GM21717 (cell line): ENCODE measurements at regions not wholly inside any gene's neighbourhood (a gene's known extent, or its start where the extent isn't known, plus 50 kb on each side); places are given as distances from the start of the nearest gene placed in this dataset.

Source experiments
- ATAC-seq: cut with Tn5 transposase; IDR thresholded peaks from one replicate; pipeline ENCODE4 v1.9.1; 2021; ENCODE audit warnings: mild to moderate bottlenecking, moderate library complexity; ENCODE audit not compliant: unreplicated experiment

DNA sequence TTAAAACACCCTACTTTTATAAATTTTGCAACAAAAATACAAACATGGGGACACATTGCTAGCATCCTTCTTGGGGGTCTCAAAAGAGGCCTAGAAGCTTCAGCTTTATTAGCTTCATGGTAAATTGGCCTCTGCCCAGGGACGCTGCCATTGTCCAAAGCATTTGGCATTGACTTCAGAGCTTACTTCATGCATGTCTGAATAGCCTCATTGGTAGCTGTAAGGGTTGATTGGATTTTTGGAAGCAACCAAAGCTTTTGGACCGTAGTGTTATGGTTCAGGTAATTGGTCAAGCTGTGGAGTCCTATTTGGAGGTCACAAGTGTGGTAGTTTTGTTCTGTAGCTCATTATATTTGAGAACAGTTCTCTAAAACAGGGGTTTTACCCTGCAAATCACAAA, 411.7 kb upstream of the SLC24A2 start:
- no peak for ATAC-seq

DNA sequence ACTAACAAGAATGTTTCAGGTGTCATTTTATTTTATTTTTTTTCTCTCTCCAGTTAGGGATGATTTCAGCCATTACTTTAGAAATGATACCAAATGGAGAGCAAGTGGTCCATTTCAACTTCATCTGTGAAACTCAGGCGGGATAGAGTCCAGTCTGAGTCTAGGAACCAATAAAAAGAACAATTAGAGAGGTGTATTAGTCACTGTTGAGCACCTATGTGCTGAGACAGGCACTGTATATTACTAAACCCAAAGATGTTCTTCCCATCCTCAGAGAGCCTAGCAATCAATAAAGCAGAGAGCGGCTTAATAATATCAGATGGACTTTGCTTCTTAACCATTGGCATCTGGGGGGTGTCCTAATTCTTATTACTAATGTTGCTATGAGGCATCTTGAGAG, 410.3 kb upstream of the SLC24A2 start:
- no peak for ATAC-seq

DNA sequence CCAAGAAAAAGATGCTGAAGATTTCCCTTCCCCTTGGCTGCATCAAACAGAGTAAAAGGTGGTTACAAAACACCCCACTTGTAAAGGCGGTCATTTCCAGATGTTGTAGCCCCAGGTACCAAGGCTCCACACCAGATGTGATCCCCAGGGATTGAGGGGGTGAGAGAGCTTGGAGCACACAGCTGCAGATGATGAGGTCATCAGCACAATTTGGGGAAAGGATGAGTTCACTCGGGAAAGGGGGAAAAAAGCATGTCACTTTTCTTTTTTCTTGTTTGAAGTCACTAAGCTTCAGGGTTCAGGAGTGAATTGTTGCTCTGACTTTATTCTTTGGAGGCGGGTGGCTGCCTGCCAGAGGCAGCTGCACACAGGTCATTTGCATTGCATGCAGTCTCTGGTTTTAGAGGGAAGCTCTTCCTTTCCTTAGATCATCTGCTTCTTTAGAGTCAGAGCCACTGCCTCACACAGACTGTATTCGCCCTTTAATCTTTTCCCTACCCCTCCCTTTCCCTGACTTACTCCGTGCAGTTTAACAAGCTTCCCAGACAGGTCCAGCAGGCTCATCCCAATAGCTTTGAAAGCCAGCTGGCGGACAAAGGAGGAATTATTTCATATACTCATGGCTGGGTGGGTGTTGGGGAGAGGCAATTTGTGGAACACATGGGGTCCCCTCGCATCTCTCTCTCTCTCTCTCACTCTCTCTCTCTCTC, 409.3 kb upstream of the SLC24A2 start:
- ATAC-seq, result no peak

- ATAC-seq, result no peak
Measured at GRCh38 chr9:20191228-20191840, 402.5 kb upstream of the SLC24A2 start.

DNA sequence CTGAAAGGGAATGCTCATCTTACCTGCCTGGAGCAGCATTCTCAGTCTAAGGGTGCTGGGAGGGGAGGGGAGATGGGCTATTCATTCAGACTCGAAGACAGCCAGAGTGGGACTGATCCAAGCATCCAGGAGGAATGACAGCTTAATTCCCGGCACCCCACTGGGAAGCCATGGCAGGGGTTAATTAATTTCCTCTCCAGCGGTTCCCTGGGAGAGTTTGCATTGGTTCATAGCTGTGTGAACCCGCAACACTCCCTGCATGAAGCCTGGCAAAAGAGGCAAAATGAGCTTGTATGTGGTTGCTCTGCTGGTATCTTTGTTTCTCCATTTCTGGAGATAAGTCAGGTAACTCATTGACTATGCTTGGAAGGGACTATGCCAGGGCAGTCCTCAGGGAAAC, 401.0 kb upstream of the SLC24A2 start:
- no peak for ATAC-seq

DNA sequence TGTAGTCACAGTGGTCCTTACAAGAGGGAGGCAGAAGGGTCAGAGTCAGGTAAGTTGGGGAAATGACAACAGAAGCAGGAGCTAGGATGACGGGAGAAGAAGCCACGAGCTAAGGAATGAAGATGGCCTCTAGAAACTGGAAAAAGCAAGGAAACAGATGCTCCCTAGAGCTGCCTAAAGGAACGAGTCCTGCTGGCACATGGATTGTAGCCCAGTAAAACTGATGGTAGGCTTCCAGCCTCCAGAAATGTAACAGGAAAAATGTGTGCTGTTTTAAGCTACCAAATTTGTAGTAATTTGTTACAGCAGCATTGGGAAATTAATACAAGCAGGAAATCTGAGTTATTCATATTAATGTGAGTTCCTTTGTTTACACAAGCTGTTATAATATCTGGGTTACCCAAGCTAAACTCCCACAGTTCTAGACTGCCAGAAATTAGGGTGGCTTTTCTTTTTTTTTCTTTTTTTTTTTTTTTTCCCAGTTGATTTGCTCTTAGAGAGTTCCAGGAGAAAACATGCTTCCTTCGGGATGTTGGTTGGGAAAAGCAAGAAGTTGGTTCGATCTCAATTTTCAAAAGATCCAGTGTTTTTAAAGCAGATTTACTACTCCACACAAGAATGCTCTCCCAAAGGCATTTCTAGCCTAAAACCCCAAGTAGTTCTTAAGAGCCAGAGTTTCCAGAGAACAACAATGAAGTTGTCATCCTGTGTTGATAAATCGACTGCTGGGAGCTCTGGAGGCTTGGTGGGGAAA, 400.0 kb upstream of the SLC24A2 start:
- ATAC-seq, result no peak

- ATAC-seq, result no peak
Measured at GRCh38 chr9:20187318-20187717, 398.5 kb upstream of the SLC24A2 start.

- no peak for ATAC-seq
Measured at GRCh38 chr9:20186823-20187222, 398.0 kb upstream of the SLC24A2 start.

- ATAC-seq, result no peak
Measured at GRCh38 chr9:20186231-20186630, 397.4 kb upstream of the SLC24A2 start.

DNA sequence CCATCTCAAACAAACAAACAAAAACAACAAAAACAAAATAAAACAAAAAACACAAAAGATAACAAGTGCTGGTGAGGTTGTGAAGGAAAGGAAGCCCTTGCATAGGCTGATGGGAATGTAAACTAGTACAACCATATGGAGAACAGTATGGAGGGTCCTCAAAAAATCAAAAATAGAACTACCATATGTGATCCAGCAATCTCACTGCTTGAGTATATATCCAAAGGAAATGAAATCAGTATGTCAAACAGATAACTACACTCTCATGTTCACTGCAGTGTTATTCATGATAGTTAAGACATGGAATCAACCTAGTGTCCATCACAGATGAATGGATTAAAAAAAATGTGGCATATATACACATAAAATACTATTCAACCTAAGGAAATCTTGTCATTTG, 395.7 kb upstream of the SLC24A2 start:
- ATAC-seq, result no peak

GRCh38 chr9:20178679-20179078, 389.8 kb upstream of the SLC24A2 start:
- no peak for ATAC-seq

GRCh38 chr9:20178197-20178596, 389.4 kb upstream of the SLC24A2 start:
- ATAC-seq, result no peak

DNA sequence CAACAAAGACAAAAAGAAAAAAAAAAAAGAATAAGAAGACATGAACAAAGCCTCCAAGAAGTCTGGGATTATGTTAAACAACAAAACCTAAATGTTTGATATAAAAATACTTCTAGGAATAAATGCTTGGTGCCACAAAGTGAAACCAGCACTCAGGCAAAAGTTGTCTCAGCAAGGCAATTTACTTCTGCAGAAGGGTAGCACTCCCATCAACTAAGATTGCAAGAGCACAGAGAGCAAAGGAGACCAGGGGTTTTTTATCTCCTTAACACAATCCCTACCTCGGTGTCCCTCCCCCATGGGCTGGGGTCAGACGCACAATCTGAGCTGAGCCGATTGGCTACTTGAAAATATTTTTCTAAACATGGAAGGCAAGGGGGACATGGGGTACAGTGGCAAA, 381.3 kb upstream of the SLC24A2 start:
- no peak for ATAC-seq

- no peak for ATAC-seq
Measured at GRCh38 chr9:20152151-20152725, 363.4 kb upstream of the SLC24A2 start.

DNA sequence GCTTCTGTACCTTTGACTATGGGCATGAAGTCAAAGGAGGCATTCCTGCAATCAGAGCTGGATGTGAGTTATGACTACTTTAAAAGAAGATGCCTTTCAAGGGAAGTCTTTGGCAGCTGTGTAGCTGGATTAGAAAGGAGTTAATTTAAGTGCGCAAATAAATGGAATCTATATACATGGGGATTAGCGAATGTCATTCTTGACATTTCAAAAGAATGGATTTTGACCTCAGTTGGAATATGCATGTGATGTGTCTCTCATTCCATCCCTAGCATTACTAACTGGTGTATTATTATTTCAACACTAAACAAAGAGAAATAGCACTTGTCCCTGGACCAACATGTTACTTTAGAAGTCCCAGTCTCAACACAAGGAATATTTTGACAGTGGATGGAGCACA, 359.6 kb upstream of the SLC24A2 start:
- ATAC-seq, result no peak

- ATAC-seq, result no peak
Measured at GRCh38 chr9:20144197-20144596, 355.4 kb upstream of the SLC24A2 start.

GRCh38 chr9:20139763-20140290, 351.0 kb upstream of the SLC24A2 start:
- ATAC-seq, result no peak

DNA sequence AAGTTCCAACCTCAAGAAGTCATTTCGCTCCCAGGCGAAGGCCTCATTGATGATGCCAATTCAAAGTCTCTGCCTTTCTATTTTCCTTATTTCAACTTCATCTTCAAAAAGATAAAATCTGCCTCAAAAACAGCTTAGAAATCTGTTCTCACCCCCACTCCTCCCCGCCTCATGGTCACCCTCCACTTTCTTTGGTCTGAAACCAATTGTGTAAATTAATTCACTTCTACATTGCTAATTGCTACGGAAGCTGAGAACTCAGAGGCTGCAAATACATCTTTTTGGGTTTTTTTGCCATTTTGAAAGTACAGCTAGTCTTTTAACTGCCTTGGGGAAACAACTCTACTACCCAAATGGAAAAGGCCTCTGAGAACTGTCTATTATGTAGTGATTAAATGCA, 350.0 kb upstream of the SLC24A2 start:
- ATAC-seq, result no peak

DNA sequence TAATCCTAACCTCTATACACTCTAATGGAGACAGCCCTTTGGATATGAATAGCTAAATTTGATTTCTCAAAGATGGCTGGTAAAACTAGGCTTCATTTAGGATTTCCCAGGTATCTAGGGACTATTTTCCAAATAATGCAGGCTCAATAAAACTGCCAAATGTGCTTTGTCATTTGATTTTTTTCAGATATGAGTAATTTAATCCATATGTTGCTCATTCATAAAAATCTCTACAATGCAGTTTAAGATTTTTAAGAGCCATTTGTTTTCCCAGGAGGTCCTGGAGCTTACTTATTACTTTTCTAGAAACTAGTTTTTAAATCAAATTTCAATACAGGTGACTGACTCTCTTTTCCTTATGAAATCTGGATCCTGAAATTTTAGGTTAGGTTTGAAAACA, 349.3 kb upstream of the SLC24A2 start:
- ATAC-seq, result no peak

GRCh38 chr9:20137425-20137824, 348.6 kb upstream of the SLC24A2 start:
- ATAC-seq, result no peak

DNA sequence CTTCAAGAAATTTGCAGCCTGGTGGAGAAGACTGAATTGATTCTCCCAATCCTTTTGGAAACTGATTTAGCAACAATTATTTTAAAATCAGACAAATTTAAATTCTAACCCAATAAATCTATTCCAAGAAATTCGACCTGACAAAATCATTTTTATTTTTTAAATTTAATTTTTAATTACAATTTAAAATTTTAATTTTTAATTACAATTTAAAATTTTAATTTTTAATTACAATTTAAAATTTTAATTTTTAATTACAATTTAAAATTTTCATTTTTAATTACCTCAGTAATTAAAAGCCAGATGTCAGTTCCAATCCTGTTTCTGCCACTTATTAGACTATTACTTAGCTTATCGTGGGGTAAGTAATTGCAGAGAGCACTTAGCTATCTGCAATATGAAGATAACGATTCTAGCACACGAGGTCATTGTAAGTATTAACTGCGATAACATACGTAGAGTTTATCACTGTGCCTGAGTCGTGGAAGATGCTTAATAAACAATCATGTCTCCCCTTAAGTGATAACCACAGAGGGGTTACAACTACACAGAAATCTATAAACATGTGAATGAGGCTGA, 346.4 kb upstream of the SLC24A2 start:
- ATAC-seq, result no peak
